OCI-M2 (cell line): ENCODE measurements at regions not wholly inside any gene's neighbourhood (a gene's known extent, or its start where the extent isn't known, plus 50 kb on each side); places are given as distances from the start of the nearest gene placed in this dataset.

Source experiments
- DNase-seq: peaks from one replicate; lab custom pipeline; 2025; ENCODE audit not compliant: unreplicated experiment; lab: John Stamatoyannopoulos, UW

- DNase-seq: no peak
Observed at GRCh38 chr13:103839460-103839859, 773.2 kb upstream of the SLC10A2 start.

GRCh38 chr13:103835052-103835451, 768.8 kb upstream of the SLC10A2 start:
- DNase-seq: no peak

- DNase-seq: no peak
Observed at GRCh38 chr13:103833294-103833852, 767.2 kb upstream of the SLC10A2 start.

DNA sequence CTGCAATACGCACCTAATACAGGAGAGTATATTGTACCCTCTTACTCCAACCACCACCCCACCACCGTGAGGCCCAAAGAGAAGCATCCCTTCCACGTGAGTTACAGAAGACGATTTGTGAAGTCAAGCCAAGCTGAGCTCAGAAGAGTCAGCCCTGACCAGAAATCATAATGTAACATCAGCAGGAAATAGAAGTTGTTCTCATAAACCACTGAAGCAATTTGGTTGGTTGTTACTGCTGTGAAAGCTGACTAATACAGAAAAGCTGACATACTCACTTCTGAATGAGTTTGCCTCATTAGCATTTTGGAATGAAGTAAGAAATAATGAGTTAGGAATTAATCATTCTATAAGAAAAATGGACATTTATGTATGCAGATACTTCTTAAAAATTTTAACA, 749.4 kb upstream of the SLC10A2 start:
- no peak for DNase-seq

DNA sequence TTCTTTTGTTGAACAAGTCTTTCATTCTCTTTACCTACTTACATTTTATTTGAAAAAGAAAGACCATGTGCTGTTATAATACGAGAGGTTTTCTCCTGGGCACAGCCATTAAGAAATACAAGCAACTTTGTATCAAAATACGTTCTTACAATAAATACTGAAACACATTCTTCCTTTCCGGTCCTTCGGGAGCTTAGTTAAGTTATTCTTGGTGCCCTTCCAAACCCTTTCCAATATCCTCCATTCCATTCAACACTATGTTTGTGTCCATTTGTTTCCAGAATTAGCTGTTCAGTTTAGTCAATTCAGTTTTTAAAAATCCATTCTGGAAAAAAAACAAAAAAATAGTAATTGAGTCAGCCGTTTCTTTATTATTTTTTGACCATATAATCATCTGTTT, 746.8 kb upstream of the SLC10A2 start:
- no peak for DNase-seq

DNA sequence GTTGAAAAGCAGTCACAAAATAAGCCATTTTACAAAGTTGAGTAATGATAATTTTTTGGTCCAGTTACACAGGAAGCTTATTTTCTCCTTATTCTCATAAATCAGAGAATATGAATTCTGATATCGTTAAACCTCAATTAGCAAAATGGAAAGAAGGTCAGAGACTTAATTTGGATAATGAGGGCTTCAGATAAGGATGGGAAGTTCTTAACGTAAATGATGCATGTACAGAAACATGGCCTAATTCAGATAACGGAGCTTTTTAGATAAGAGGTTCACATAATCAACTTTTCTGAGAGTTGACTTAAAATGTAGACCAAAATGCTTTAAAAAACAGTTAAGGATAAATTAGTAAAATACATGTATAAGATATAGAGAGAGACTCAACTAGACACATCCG, 746.3 kb upstream of the SLC10A2 start:
- no peak for DNase-seq

- DNase-seq: no peak
Observed at GRCh38 chr13:103810026-103810425, 743.8 kb upstream of the SLC10A2 start.

GRCh38 chr13:103805771-103806170, 739.6 kb upstream of the SLC10A2 start:
- DNase-seq: no peak

DNA sequence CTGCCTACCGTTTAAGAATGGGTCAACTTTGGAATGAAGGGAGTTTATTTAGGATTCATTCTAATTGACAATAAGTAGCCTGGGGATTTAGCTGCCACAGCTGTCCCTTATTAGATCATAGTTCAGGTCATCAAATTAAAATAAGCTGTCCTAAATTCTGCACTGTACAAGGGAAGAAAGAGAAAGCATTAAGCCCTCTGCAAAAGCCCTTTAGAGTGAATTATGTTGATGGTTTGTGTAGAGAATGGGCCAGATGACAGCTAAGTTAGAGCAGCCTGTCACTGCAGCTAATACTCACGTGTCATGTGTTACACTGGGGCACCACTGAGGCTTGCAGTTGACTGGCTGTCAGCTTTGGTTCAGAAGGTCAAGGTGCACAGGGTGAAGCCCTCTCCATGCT, 737.1 kb upstream of the SLC10A2 start:
- no peak for DNase-seq

DNA sequence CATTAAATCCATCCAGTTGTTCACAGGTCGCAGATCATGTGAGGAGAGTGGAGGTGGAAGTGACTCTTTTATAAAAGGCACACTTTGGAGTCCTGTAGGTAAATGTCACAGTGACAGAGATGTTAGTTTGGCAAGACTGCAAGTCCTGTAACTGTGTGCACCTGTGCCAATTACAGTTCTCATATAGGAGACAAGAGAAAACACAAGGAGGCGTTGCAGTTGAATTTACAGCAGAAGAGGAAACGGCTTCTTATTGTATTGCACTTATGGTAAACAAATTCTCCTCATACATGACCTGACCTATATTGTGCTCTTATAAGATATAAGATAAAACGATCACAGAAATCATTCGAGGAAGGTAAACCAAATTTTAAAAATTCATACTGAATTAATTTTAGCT, 732.8 kb upstream of the SLC10A2 start:
- no peak for DNase-seq

- no peak for DNase-seq
Observed at GRCh38 chr13:103795892-103796478, 729.8 kb upstream of the SLC10A2 start.

DNA sequence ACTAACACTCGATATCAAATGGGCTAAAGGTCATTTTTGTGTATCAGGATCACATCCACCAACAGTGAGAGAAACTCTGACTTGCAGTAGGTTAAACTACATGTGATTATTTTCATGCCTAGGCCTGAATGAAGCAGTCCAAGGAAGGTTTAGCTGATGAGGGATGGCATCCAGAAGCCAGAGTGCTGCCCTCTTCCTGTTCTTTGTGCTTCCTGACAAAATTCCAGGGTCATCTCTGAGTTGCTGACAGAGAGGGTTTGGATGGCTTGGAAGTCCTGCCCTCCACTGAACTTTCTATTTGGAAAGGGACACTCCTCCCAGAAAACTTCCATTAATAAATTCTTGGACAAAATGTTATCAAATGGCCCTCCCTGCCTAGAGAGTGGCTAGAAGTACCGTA, 728.3 kb upstream of the SLC10A2 start:
- no peak for DNase-seq

GRCh38 chr13:103788061-103788652, 721.9 kb upstream of the SLC10A2 start:
- DNase-seq: no peak

GRCh38 chr13:103772576-103772975, 706.4 kb upstream of the SLC10A2 start:
- DNase-seq: no peak

DNA sequence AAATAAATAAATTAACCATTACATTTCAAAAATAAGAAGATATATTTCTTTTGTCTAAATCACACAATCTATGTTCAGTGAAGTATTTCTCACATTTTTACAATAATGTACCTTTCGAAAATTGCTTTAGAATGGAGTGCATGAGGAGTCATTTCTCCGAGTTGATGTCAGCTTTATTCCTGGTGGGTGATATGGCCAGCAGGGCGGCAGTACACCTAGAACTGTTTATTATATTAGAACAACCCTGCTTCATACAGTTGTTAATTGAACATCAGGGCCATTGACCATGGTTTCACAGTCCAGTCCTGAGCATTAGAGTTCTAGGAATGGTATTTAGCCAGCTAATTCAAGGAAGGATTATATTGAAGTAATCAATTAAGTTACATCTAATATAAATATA, 696.3 kb upstream of the SLC10A2 start:
- no peak for DNase-seq

GRCh38 chr13:103759361-103759760, 693.1 kb upstream of the SLC10A2 start:
- DNase-seq: no peak

DNA sequence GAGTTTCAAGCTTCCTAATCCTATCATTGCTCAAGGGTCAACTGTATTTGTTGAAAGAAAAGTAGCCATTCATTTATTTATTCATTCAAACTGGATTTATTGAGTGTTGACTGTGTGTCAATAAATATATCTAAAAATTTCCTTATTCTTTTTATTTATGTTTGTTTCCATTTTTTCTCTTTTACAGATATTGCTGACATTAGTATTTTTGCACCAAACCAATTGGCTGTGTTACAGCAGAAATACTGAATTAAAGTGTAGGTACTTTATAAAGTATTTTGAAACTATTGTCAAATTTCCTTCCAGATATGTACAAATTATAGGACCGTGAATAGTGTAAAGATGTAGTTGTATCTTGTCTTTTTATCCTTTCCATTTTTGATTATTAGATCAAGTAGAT, 692.0 kb upstream of the SLC10A2 start:
- no peak for DNase-seq

DNA sequence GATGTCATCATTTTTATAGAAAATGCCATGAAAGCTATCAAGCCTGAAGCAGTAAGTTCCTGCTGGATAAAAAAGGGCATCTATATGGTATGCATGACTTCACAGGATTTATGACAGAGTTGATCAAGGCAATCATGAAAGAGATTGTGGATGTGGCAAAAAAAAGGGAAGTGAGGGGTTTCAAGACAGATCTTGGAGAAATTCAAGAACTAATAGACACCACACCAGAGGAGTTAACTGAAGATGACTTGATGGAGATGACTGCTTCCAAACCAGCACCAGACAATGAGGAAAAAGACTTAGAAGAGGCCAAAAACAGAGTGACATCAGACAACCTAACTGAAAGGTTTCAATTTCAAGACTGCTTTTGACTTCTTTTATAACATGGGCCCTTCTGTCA, 691.1 kb upstream of the SLC10A2 start:
- DNase-seq: no peak

DNA sequence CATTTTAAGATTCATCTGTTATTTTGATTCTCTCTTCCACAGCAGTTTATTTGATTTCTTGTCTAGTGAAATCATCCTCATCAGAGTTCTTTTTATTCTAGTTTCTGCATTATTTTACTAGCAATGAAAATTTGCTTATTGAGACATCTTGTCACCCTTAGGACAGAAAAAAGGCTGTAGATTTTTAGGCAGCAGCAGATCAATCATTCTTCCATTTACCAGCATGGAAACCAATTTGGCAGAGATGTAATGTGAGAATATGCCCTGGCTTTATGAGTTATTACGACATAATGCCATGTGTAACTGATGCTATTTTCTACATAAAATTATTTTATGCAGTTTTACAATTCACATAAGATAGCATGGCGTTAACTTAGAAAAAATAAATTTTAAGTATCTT, 688.6 kb upstream of the SLC10A2 start:
- DNase-seq: no peak

GRCh38 chr13:103734837-103735236, 668.6 kb upstream of the SLC10A2 start:
- no peak for DNase-seq

GRCh38 chr13:103731959-103732358, 665.7 kb upstream of the SLC10A2 start:
- DNase-seq: no peak

- DNase-seq: no peak
Observed at GRCh38 chr13:103730407-103730806, 664.2 kb upstream of the SLC10A2 start.

GRCh38 chr13:103726808-103727207, 660.6 kb upstream of the SLC10A2 start:
- DNase-seq: no peak
